ENCODE measurements at regions not wholly inside any gene's neighbourhood (a gene's known extent, or its start where the extent isn't known, plus 50 kb on each side); places are given as distances from the start of the nearest gene placed in this dataset.

GRCh38 chr5:155831491-155831890 lies 495.5 kb upstream of the SGCD start:
- WGBS, 5 donors, result 74 to 88% (median 87%) methylated on average over 4 of the region's 4 CpGs
- DNase-seq, result no peak
- intact Hi-C loops (cut with DNase I; ENCODE audit: low total_unique reads), result no loop called here

GRCh38 chr5:155833287-155833686 lies 493.7 kb upstream of the SGCD start:
- H3K4me3 ChIP-seq, result no peak overlapping the region
- H3K9me3 ChIP-seq, result no peaks in the 10 kb centered on the region
- no peak for TF ChIP-seq CTCF (IDR thresholded peaks at IDR 0.05 in 8 of 11, conservative IDR thresholded peaks at IDR 0.05 in 3 of 11)
- no peak for TF ChIP-seq POLR2AphosphoS5 (IDR thresholded peaks at IDR 0.05)
- no peak for TF ChIP-seq POLR2A (IDR thresholded peaks at IDR 0.05)
- H3K4me1 ChIP-seq, result no peaks in the 10 kb centered on the region
- intact Hi-C loops (cut with DNase I; ENCODE audit: low total_unique reads), result no loop called here
- H3K36me3 ChIP-seq, result no peaks in the 10 kb centered on the region
- peaks cover 0 to 4% (median 0%) of the 10 kb centered on the region in 7 donors for H3K27me3 ChIP-seq (replicated peaks in 1 of 7)
- WGBS, 5 donors, result 80 to 94% (median 88%) methylated on average over 1 of the region's 1 CpG
- no peak overlapping the region for H3K27ac ChIP-seq
- no peak for DNase-seq

More at GRCh38 chr5:155831491-155831890, 495.5 kb upstream of the SGCD start:
- Histone ChIP-seq H3K27me3 (replicated peaks in 1 of 7) (no peaks in the 10 kb centered on the region), H3K9me3 (no peaks in the 10 kb centered on the region), H3K4me3 (no peak overlapping the region), H3K4me1 (no peaks in the 10 kb centered on the region), H3K36me3 (no peaks in the 10 kb centered on the region), H3K27ac (no peak overlapping the region)
- no peak for TF ChIP-seq CTCF (IDR thresholded peaks at IDR 0.05 in 8 of 11, conservative IDR thresholded peaks at IDR 0.05 in 3 of 11)
- no peak for TF ChIP-seq POLR2A (IDR thresholded peaks at IDR 0.05)
- no peak for TF ChIP-seq POLR2AphosphoS5 (IDR thresholded peaks at IDR 0.05)

GRCh38 chr5:155834271-155834975 lies 492.5 kb upstream of the SGCD start:
- no peak overlapping the region for H3K4me3 ChIP-seq
- peaks cover 0 to 4% (median 0%) of the 10 kb centered on the region in 7 donors for H3K27me3 ChIP-seq (replicated peaks in 1 of 7)
- H3K27ac ChIP-seq, result no peak overlapping the region
- TF ChIP-seq POLR2A (IDR thresholded peaks at IDR 0.05) (no peak), CTCF (IDR thresholded peaks at IDR 0.05 in 8 of 11, conservative IDR thresholded peaks at IDR 0.05 in 3 of 11) (no peak), POLR2AphosphoS5 (IDR thresholded peaks at IDR 0.05) (no peak)
- intact Hi-C loops (cut with DNase I; ENCODE audit: low total_unique reads), result no loop called here
- no peaks in the 10 kb centered on the region for H3K9me3 ChIP-seq
- no peaks in the 10 kb centered on the region for H3K36me3 ChIP-seq
- WGBS, 5 donors, result 75 to 92% (median 84%) methylated on average over 9 of the region's 9 CpGs
- H3K4me1 ChIP-seq, result no peaks in the 10 kb centered on the region
- DNase-seq, result no peak

GRCh38 chr5:155836089-155836803 lies 490.7 kb upstream of the SGCD start:
- whole genome bisulfite sequencing, 5 donors, result 55 to 79% (median 73%) methylated on average over 4 of the region's 4 CpGs
- Histone ChIP-seq H3K36me3 (no peaks in the 10 kb centered on the region), H3K4me3 (no peak overlapping the region), H3K9me3 (no peaks in the 10 kb centered on the region), H3K27me3 (replicated peaks in 1 of 7) (peaks cover 0 to 4% (median 0%) of the 10 kb centered on the region in 7 donors), H3K4me1 (no peaks in the 10 kb centered on the region), H3K27ac (no peak overlapping the region)
- TF ChIP-seq POLR2A (IDR thresholded peaks at IDR 0.05) (no peak), CTCF (IDR thresholded peaks at IDR 0.05 in 8 of 11, conservative IDR thresholded peaks at IDR 0.05 in 3 of 11) (no peak), POLR2AphosphoS5 (IDR thresholded peaks at IDR 0.05) (no peak)
- intact Hi-C loops (cut with DNase I; ENCODE audit: low total_unique reads), result no loop called here
- no peak for DNase-seq

Data from spleen (tissue), 11 donors.